Activated B cell treated with CpG ODN at 0.5 μM for 24 hours (primary cell): ENCODE measurements at regions not wholly inside any gene's neighbourhood (a gene's known extent, or its start where the extent isn't known, plus 50 kb on each side); places are given as distances from the start of the nearest gene placed in this dataset.

Source experiments
- ATAC-seq: fragments of 200-7000 bp; cut with Tn5 transposase; one replicate; pipeline ENCODE4 v1.10.0; 2021; ENCODE audit warnings: low read depth, mild to moderate bottlenecking, moderate library complexity
- CTCF ChIA-PET: fragments of 350-600 bp; sonication (Branson Sonifier 250); formaldehyde crosslinking; loops from one replicate; lab custom pipeline; 2021; ENCODE audit warnings: antibody characterized with exemption; lab: Charles Lee
- POLR2A ChIA-PET: fragments of 350-600 bp; sonication (Branson Sonifier 250); formaldehyde crosslinking; loops from one replicate; lab custom pipeline; 2021; ENCODE audit warnings: antibody characterized with exemption; lab: Charles Lee
- DNase-seq: peaks from one replicate; pipeline ENCODE4 v3.0.0; 2022
- H3K27ac Mint-ChIP-seq: one replicate; pipeline ENCODE4 v1.8.0; 2020; ENCODE audit warnings: mixed read lengths
- H3K27me3 Mint-ChIP-seq: one replicate; pipeline ENCODE4 v1.8.0; 2021; ENCODE audit warnings: mixed read lengths
- H3K36me3 Mint-ChIP-seq: one replicate; pipeline ENCODE4 v1.8.0; 2021; ENCODE audit warnings: low read depth, mixed read lengths
- H3K4me1 Mint-ChIP-seq: one replicate; pipeline ENCODE4 v1.8.0; 2021; ENCODE audit warnings: mixed read lengths
- H3K4me3 Mint-ChIP-seq: one replicate; pipeline ENCODE4 v1.8.0; 2020; ENCODE audit warnings: mild to moderate bottlenecking, mixed read lengths
- H3K9me3 Mint-ChIP-seq: one replicate; pipeline ENCODE4 v1.8.0; 2020; ENCODE audit warnings: mixed read lengths
- CTCF ChIP-seq: fragments of 200-600 bp; IDR thresholded peaks from one replicate; pipeline ENCODE4 v1.8.0; 2022; ENCODE audit warnings: antibody characterized with exemption, mild to moderate bottlenecking
- intact Hi-C: fragments of 100-400 bp; cut with micrococcal nuclease; formaldehyde crosslinking; loops from one replicate; pipeline ENCODE4 v1.15.1; 2024

- peaks cover 28% of the 10 kb centered on the region for H3K27me3 Mint-ChIP-seq
Observed at GRCh38 chr4:182137343-182137742, 105.9 kb upstream of the TENM3 start.

DNA sequence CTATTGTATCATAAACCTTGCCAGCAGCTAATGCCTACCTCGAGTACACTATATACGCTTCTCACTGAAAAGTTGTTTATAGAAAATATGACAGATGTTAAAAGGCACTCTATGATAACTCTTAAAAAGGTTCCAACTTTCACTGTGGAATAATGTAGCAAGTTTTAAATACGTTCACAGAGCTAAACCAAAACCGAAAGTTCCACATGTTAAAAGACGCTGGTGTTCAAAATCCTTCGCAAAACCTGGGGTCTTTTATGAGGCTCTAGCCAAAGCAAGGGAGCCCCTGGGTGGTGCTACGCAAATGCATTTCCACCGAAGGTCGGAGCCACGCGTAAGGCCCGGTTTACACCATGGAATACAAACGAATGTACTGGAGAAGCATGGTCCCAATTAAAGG is 103.7 kb upstream of the TENM3 start:
- ATAC-seq: no peak
- CTCF ChIA-PET: no interaction called here
- TF ChIP-seq CTCF: no peak
- peaks cover 42% of the 10 kb centered on the region for H3K27me3 Mint-ChIP-seq
- H3K9me3 Mint-ChIP-seq: no peaks in the 10 kb centered on the region
- DNase-seq: no peak
- POLR2A ChIA-PET: no interaction called here
- peak overlapping the region; percentile 26 for H3K4me3 Mint-ChIP-seq
- intact Hi-C loops: no loop called here
- H3K27ac Mint-ChIP-seq: no peak overlapping the region
- H3K4me1 Mint-ChIP-seq: peaks cover 19% of the 10 kb centered on the region
- no peaks in the 10 kb centered on the region for H3K36me3 Mint-ChIP-seq

More at GRCh38 chr4:182137343-182137742, 105.9 kb upstream of the TENM3 start:
- DNase-seq (no peak), ATAC-seq (no peak)
- H3K4me3 Mint-ChIP-seq: no peak overlapping the region
- POLR2A ChIA-PET: no interaction called here
- H3K9me3 Mint-ChIP-seq: no peaks in the 10 kb centered on the region
- peaks cover 6% of the 10 kb centered on the region for H3K4me1 Mint-ChIP-seq
- intact Hi-C loops: no loop called here
- no peak overlapping the region for H3K27ac Mint-ChIP-seq
- TF ChIP-seq CTCF: no peak
- no peaks in the 10 kb centered on the region for H3K36me3 Mint-ChIP-seq
- CTCF ChIA-PET: no interaction called here

- intact Hi-C loops: no loop called here
Observed at GRCh38 chr4:182140547-182140946, 102.7 kb upstream of the TENM3 start.

DNA sequence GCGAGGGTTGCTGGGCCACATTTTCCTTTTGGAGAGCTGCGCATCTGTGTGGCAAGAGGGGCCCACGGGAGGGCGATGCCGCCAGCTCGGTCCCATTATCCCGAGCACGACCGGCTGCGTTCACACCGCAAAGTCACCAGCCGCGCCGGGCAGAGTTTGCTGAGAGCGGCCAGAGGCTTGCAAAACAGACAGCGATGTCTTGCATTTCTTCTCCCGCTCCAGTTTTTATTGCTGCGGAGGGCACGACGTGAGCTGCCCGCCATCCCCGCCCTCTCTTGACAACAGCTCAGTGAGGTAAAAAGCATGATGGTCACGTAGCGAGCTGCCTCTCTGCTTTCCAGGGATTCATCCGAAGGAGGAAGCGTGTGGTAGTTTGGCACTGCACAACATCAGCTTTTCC is 102.1 kb upstream of the TENM3 start:
- Mint-ChIP-seq H3K27ac (no peak overlapping the region), H3K27me3 (peaks cover 52% of the 10 kb centered on the region), H3K4me3 (no peak overlapping the region), H3K36me3 (no peaks in the 10 kb centered on the region), H3K9me3 (no peaks in the 10 kb centered on the region), H3K4me1 (peaks cover 24% of the 10 kb centered on the region)
- DNase-seq (no peak), ATAC-seq (no peak)
- intact Hi-C loops: no loop called here
- POLR2A ChIA-PET: no interaction called here
- CTCF ChIA-PET: no interaction called here
- TF ChIP-seq CTCF: no peak

More at GRCh38 chr4:182140547-182140946, 102.7 kb upstream of the TENM3 start:
- peaks cover 24% of the 10 kb centered on the region for H3K4me1 Mint-ChIP-seq
- no peak overlapping the region for H3K4me3 Mint-ChIP-seq
- DNase-seq (no peak), ATAC-seq (no peak)
- H3K27me3 Mint-ChIP-seq: peaks cover 48% of the 10 kb centered on the region
- no peaks in the 10 kb centered on the region for H3K36me3 Mint-ChIP-seq
- POLR2A ChIA-PET: no interaction called here
- no peaks in the 10 kb centered on the region for H3K9me3 Mint-ChIP-seq
- H3K27ac Mint-ChIP-seq: no peak overlapping the region
- CTCF ChIA-PET: no interaction called here
- TF ChIP-seq CTCF: no peak

GRCh38 chr4:182142176-182143085 is 100.8 kb upstream of the TENM3 start:
- ATAC-seq (no peak), DNase-seq (no peak)
- no peak for TF ChIP-seq CTCF
- ChIA-PET POLR2A (no interaction called here), CTCF (no interaction called here)
- Mint-ChIP-seq H3K27me3 (peaks cover 55% of the 10 kb centered on the region), H3K36me3 (no peaks in the 10 kb centered on the region), H3K9me3 (no peaks in the 10 kb centered on the region), H3K27ac (no peak overlapping the region), H3K4me1 (peaks cover 24% of the 10 kb centered on the region), H3K4me3 (no peak overlapping the region)
- intact Hi-C loops: no loop called here
